Panc1 (cell line): ENCODE measurements at regions not wholly inside any gene's neighbourhood (a gene's known extent, or its start where the extent isn't known, plus 50 kb on each side); places are given as distances from the start of the nearest gene placed in this dataset.

Experiments
- ATAC-seq: fragments of 200-7000 bp; cut with Tn5 transposase; 2 replicates; pipeline ENCODE4 v1.9.1; 2020; ENCODE audit warnings: mild to moderate bottlenecking, moderate library complexity
- BruUV-seq: library from RNA; stranded (reverse); fragments of 400-500 nt; replicated peaks from 2 replicates; lab custom pipeline; 2021; lab: Mats Ljungman, UMichigan
- CTCF ChIA-PET: fragments of 300-600 bp; sonication (Branson Sonifier 250); formaldehyde crosslinking; loops from one replicate; lab custom pipeline; 2022; ENCODE audit warnings: antibody characterized with exemption; lab: Charles Lee
- POLR2A ChIA-PET: fragments of 300-600 bp; sonication (Branson Sonifier 250); formaldehyde crosslinking; loops from one replicate; lab custom pipeline; 2022; ENCODE audit warnings: antibody characterized with exemption; lab: Charles Lee
- DNase-seq: peaks from one replicate; pipeline ENCODE4 v3.0.0-alpha.2; 2010; ENCODE audit warnings: low read depth, low spot score
- H3K27ac ChIP-seq: 2 replicates; pipeline ENCODE4 v1.5.1; 2011; ENCODE audit warnings: mild to moderate bottlenecking, low read length, inconsistent platforms
- H3K27me3 ChIP-seq: fragments of 200-500 bp; sonication (Bioruptor generic); 2 replicates; pipeline ENCODE4 v1.6.0; 2014; ENCODE audit warnings: low read length, inconsistent platforms; ENCODE audit not compliant: control insufficient read depth, insufficient read depth
- H3K36me3 ChIP-seq: fragments of 200-500 bp; sonication (Bioruptor generic); 2 replicates; pipeline ENCODE4 v1.5.1; 2014; ENCODE audit warnings: inconsistent platforms, mild to moderate bottlenecking, low read length, moderate library complexity; ENCODE audit not compliant: control insufficient read depth, insufficient read depth
- H3K4me1 ChIP-seq: 2 replicates; pipeline ENCODE4 v1.5.1; 2011; ENCODE audit warnings: inconsistent platforms, mild to moderate bottlenecking, low read length, moderate library complexity; ENCODE audit not compliant: control insufficient read depth, insufficient read depth
- H3K4me3 ChIP-seq, 2 experiments: 2 replicates each; pipeline ENCODE4 v1.5.1; 2011 to 2012; ENCODE audit warnings: low read depth in 2 of 2, low read length in 2 of 2, mild to moderate bottlenecking in 2 of 2, inconsistent platforms in 1 of 2, moderate library complexity in 1 of 2
- H3K9me3 ChIP-seq: fragments of 200-500 bp; sonication (Bioruptor generic); 2 replicates; pipeline ENCODE4 v1.5.1; 2014; ENCODE audit warnings: low read depth, mild to moderate bottlenecking, inconsistent platforms, low read length, moderate library complexity; ENCODE audit not compliant: control insufficient read depth, insufficient read depth
- POLR2AphosphoS5 ChIP-seq: IDR thresholded peaks from 2 replicates; pipeline ENCODE4 v1.6.1; 2012; ENCODE audit warnings: mild to moderate bottlenecking, low read depth, low read length, moderate library complexity
- REST ChIP-seq, 2 experiments: IDR thresholded peaks; 2 replicates each; pipeline ENCODE4 v1.6.1; 2011 to 2012; ENCODE audit warnings: low read depth in 2 of 2, control low read depth in 1 of 2, low read length in 1 of 2, mild to moderate bottlenecking in 1 of 2, moderate library complexity in 1 of 2; ENCODE audit not compliant: insufficient read depth in 1 of 2
- SIN3A ChIP-seq: IDR thresholded peaks from 2 replicates; pipeline ENCODE4 v1.6.1; 2012; ENCODE audit warnings: low read depth, mild to moderate bottlenecking, low read length, moderate library complexity, borderline replicate concordance; ENCODE audit not compliant: insufficient read depth
- TCF7L2 ChIP-seq: IDR thresholded peaks from 2 replicates; pipeline ENCODE4 v1.6.1; 2011; ENCODE audit warnings: mild to moderate bottlenecking, low read depth, low read length, inconsistent platforms
- in situ Hi-C: cut with HindIII; loops from 2 replicates; pipeline ENCODE4 v1.10.0; 2016; ENCODE audit warnings: low sequenced_read_pairs, low pct_unique_long_range_greater_than_20kb
- intact Hi-C: fragments of 100-400 bp; cut with micrococcal nuclease; formaldehyde crosslinking; loops from one replicate; pipeline ENCODE4 v1.10.0; 2022; ENCODE audit not compliant: unreplicated experiment
- TF ChIP-seq, protein P1 (sequence below): fragments of 450-650 bp; IDR thresholded peaks from 2 replicates; pipeline ENCODE4 v1.5.1; 2017; ENCODE audit warnings: mild to moderate bottlenecking

GRCh38 chr12:47438175-47438574 lies 267.7 kb downstream of the RPAP3 start:
- Histone ChIP-seq H3K4me1 (no peaks in the 10 kb centered on the region), H3K36me3 (no peaks in the 10 kb centered on the region), H3K4me3 (no peak overlapping the region), H3K27me3 (no peaks in the 10 kb centered on the region), H3K9me3 (no peaks in the 10 kb centered on the region; the same call in 1 of the 2 replicates), H3K27ac (no peak overlapping the region)
- no TSS peak for BruUV-seq
- ChIA-PET CTCF (no interaction called here), POLR2A (no interaction called here)
- TF ChIP-seq, protein P1, sequence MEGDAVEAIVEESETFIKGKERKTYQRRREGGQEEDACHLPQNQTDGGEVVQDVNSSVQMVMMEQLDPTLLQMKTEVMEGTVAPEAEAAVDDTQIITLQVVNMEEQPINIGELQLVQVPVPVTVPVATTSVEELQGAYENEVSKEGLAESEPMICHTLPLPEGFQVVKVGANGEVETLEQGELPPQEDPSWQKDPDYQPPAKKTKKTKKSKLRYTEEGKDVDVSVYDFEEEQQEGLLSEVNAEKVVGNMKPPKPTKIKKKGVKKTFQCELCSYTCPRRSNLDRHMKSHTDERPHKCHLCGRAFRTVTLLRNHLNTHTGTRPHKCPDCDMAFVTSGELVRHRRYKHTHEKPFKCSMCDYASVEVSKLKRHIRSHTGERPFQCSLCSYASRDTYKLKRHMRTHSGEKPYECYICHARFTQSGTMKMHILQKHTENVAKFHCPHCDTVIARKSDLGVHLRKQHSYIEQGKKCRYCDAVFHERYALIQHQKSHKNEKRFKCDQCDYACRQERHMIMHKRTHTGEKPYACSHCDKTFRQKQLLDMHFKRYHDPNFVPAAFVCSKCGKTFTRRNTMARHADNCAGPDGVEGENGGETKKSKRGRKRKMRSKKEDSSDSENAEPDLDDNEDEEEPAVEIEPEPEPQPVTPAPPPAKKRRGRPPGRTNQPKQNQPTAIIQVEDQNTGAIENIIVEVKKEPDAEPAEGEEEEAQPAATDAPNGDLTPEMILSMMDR: no peak
- TF ChIP-seq SIN3A: no peak
- TF ChIP-seq REST (IDR thresholded peaks at IDR 0.05; ENCODE audit: insufficient read depth in 1 of 2, low read depth in 2 of 2, low read length in 1 of 2): no peak
- no peak for TF ChIP-seq POLR2AphosphoS5
- no peak for TF ChIP-seq TCF7L2
- intact Hi-C loops (no loop called here), in situ Hi-C loops (no loop called here)
- DNase-seq (no peak), ATAC-seq (no peak)

DNA sequence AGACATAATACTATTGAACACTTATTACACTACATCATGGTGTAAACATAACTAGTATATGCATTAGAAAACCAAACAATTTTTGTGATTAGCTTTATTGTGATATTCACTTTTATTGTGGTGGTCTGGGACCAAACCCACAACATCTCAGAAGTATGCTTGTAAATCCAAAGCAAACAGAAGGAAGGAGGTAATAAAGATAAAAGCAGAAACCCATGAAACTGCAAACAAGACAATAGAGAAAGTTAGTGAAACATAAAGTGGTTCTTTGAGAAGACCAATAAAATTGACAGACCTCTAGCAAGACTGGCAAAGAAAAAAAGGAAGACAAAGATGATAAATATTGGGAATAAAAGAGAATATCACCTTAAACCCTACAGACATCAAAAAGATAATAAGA lies 268.3 kb downstream of the RPAP3 start:
- CTCF ChIA-PET: no interaction called here
- ATAC-seq: no peak

More for the DNA sequence above, 268.3 kb downstream of the RPAP3 start:
- DNase-seq: no peak
- Histone ChIP-seq H3K4me1 (no peaks in the 10 kb centered on the region), H3K4me3 (no peak overlapping the region), H3K9me3 (no peaks in the 10 kb centered on the region; the same call in 1 of the 2 replicates), H3K36me3 (no peaks in the 10 kb centered on the region), H3K27ac (no peak overlapping the region), H3K27me3 (no peaks in the 10 kb centered on the region)
- in situ Hi-C loops (no loop called here), intact Hi-C loops (no loop called here)
- TF ChIP-seq, protein P1: no peak
- TF ChIP-seq TCF7L2: no peak
- TF ChIP-seq REST (IDR thresholded peaks at IDR 0.05; ENCODE audit: insufficient read depth in 1 of 2, low read depth in 2 of 2, low read length in 1 of 2): no peak
- TF ChIP-seq POLR2AphosphoS5: no peak
- TF ChIP-seq SIN3A: no peak
- POLR2A ChIA-PET: no interaction called here
- no TSS peak for BruUV-seq
